GM12878 (cell line): ENCODE measurements at regions not wholly inside any gene's neighbourhood (a gene's known extent, or its start where the extent isn't known, plus 50 kb on each side); places are given as distances from the start of the nearest gene placed in this dataset.

Source experiments
- CTCF ChIP-seq, 3 experiments: IDR thresholded peaks in 2 of 3; conservative IDR thresholded peaks in 1 of 3; 2 replicates each; pipeline ENCODE4 v1.5.1; 2011; ENCODE audit warnings: low read depth in 3 of 3, low read length in 3 of 3, mild to moderate bottlenecking in 3 of 3, control low read depth in 2 of 3, moderate library complexity in 2 of 3, inconsistent platforms in 1 of 3, mixed read lengths in 1 of 3; ENCODE audit not compliant: control insufficient read depth in 2 of 3, insufficient read depth in 1 of 3; ENCODE audit errors: extremely low read depth in 1 of 3
- FOXK2 ChIP-seq: fragments of 450-650 bp; IDR thresholded peaks from 2 replicates; pipeline ENCODE4 v1.6.1; 2017; ENCODE audit warnings: mild to moderate bottlenecking, moderate library complexity
- GABPA ChIP-seq: IDR thresholded peaks from 2 replicates; pipeline ENCODE4 v1.6.1; 2014; ENCODE audit warnings: antibody characterized with exemption, low read depth, mild to moderate bottlenecking, inconsistent platforms
- TCF12 ChIP-seq: IDR thresholded peaks from 2 replicates; pipeline ENCODE4 v1.6.1; 2011; ENCODE audit warnings: low read depth, mild to moderate bottlenecking, low read length
- TF ChIP-seq, protein P1 (sequence below): IDR thresholded peaks from 2 replicates; pipeline ENCODE4 v1.6.1; 2011; ENCODE audit warnings: low read depth, low read length, improper control_type of control experiment, borderline replicate concordance
- TF ChIP-seq, protein P2 (sequence below): fragments of 450-650 bp; IDR thresholded peaks from 2 replicates; pipeline ENCODE4 v1.6.1; 2017; ENCODE audit warnings: mild to moderate bottlenecking, moderate library complexity

DNA sequence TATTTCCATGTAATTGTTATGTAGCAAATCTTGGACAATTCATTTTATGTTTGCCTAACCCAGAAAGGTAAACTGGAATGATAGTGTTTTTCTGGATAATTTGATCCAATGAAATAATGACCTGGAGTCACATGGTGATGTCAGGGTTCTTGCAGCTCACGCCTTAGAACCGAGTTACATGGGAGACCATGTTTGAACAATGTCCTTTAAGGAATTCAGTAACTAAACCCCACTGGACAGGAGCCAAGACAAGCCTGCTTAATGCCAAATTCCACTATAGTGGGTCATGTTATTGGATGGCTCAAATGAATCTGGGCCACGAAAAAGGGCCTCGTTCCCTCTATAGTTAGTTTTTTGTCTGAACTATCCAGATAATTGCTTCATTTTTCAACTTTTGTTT lies 255.8 kb upstream of the HMGA2 start:
- no peak for TF ChIP-seq FOXK2
- no peak for TF ChIP-seq CTCF (IDR thresholded peaks at IDR 0.05 in 2 of 3, conservative IDR thresholded peaks at IDR 0.05 in 1 of 3; ENCODE audit: control insufficient read depth in 2 of 3, extremely low read depth in 1 of 3, insufficient read depth in 1 of 3, low read depth in 3 of 3, low read length in 3 of 3)
- TF ChIP-seq, protein P1, sequence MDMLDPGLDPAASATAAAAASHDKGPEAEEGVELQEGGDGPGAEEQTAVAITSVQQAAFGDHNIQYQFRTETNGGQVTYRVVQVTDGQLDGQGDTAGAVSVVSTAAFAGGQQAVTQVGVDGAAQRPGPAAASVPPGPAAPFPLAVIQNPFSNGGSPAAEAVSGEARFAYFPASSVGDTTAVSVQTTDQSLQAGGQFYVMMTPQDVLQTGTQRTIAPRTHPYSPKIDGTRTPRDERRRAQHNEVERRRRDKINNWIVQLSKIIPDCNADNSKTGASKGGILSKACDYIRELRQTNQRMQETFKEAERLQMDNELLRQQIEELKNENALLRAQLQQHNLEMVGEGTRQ: no peak
- TF ChIP-seq TCF12: no peak
- TF ChIP-seq, protein P2, sequence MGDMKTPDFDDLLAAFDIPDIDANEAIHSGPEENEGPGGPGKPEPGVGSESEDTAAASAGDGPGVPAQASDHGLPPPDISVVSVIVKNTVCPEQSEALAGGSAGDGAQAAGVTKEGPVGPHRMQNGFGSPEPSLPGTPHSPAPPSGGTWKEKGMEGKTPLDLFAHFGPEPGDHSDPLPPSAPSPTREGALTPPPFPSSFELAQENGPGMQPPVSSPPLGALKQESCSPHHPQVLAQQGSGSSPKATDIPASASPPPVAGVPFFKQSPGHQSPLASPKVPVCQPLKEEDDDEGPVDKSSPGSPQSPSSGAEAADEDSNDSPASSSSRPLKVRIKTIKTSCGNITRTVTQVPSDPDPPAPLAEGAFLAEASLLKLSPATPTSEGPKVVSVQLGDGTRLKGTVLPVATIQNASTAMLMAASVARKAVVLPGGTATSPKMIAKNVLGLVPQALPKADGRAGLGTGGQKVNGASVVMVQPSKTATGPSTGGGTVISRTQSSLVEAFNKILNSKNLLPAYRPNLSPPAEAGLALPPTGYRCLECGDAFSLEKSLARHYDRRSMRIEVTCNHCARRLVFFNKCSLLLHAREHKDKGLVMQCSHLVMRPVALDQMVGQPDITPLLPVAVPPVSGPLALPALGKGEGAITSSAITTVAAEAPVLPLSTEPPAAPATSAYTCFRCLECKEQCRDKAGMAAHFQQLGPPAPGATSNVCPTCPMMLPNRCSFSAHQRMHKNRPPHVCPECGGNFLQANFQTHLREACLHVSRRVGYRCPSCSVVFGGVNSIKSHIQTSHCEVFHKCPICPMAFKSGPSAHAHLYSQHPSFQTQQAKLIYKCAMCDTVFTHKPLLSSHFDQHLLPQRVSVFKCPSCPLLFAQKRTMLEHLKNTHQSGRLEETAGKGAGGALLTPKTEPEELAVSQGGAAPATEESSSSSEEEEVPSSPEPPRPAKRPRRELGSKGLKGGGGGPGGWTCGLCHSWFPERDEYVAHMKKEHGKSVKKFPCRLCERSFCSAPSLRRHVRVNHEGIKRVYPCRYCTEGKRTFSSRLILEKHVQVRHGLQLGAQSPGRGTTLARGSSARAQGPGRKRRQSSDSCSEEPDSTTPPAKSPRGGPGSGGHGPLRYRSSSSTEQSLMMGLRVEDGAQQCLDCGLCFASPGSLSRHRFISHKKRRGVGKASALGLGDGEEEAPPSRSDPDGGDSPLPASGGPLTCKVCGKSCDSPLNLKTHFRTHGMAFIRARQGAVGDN: no peak
- TF ChIP-seq GABPA: no peak
